ENCODE measurements at regions not wholly inside any gene's neighbourhood (a gene's known extent, or its start where the extent isn't known, plus 50 kb on each side); places are given as distances from the start of the nearest gene placed in this dataset.

DNA sequence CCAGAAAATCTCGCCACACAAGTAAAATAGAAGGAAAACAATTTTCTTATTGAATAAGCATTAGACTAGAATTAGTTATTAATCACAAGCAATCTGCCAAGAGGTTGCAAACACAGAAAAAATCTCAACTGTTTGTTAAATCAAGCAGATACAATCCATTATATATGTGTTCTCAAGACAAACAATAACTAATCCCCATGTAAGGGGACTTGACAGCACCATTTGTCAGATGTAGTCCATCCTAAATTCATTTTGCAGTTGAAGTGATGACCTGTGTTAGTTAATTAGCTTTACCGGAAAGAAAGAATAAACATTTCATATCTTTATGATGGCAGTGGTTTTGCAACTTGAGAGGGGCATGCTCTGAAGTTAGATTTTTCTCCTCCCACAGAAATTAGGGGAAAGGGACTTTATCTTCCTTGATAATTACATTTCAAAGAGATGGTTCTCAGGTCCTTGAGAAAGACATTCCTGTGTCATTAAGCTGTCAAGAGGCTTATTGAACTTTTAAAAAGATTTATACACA is 1588.0 kb downstream of the GRIK2 start:
- Histone ChIP-seq H4K20me1 (ENCODE audit: insufficient read depth) (no peaks in the 10 kb centered on the region), H3K4me2 (no peak overlapping the region), H3K27ac (ENCODE audit: low read depth in 2 of 2, low read length in 1 of 2) (no peak overlapping the region), H3K9ac (no peak overlapping the region), H3K9me2 (no peaks in the 10 kb centered on the region), H3F3A (replicated peaks; ENCODE audit: insufficient read depth) (no peaks in the 10 kb centered on the region), H3K79me2 (ENCODE audit: insufficient read depth) (no peaks in the 10 kb centered on the region), H3K4me3 (ENCODE audit: low read depth in 2 of 2, low read length in 1 of 2) (no peak overlapping the region), H2AFZ (ENCODE audit: low read depth) (no peak overlapping the region), H3K36me3 (replicated peaks in 1 of 2; ENCODE audit: control insufficient read depth in 1 of 2, insufficient read depth in 2 of 2, low read length in 1 of 2) (no peaks in the 10 kb centered on the region), H3K27me3 (ENCODE audit: insufficient read depth) (no peaks in the 10 kb centered on the region), H3K9me3 (no peaks in the 10 kb centered on the region), H3K4me1 (ENCODE audit: control insufficient read depth in 1 of 2, insufficient read depth in 2 of 2, low read depth in 1 of 2, low read length in 1 of 2) (no peaks in the 10 kb centered on the region)
- TF ChIP-seq, protein P1, sequence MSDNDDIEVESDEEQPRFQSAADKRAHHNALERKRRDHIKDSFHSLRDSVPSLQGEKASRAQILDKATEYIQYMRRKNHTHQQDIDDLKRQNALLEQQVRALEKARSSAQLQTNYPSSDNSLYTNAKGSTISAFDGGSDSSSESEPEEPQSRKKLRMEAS (IDR thresholded peaks at IDR 0.05; ENCODE audit: low read depth) = no peak
- TF ChIP-seq, protein P2, sequence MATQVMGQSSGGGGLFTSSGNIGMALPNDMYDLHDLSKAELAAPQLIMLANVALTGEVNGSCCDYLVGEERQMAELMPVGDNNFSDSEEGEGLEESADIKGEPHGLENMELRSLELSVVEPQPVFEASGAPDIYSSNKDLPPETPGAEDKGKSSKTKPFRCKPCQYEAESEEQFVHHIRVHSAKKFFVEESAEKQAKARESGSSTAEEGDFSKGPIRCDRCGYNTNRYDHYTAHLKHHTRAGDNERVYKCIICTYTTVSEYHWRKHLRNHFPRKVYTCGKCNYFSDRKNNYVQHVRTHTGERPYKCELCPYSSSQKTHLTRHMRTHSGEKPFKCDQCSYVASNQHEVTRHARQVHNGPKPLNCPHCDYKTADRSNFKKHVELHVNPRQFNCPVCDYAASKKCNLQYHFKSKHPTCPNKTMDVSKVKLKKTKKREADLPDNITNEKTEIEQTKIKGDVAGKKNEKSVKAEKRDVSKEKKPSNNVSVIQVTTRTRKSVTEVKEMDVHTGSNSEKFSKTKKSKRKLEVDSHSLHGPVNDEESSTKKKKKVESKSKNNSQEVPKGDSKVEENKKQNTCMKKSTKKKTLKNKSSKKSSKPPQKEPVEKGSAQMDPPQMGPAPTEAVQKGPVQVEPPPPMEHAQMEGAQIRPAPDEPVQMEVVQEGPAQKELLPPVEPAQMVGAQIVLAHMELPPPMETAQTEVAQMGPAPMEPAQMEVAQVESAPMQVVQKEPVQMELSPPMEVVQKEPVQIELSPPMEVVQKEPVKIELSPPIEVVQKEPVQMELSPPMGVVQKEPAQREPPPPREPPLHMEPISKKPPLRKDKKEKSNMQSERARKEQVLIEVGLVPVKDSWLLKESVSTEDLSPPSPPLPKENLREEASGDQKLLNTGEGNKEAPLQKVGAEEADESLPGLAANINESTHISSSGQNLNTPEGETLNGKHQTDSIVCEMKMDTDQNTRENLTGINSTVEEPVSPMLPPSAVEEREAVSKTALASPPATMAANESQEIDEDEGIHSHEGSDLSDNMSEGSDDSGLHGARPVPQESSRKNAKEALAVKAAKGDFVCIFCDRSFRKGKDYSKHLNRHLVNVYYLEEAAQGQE (IDR thresholded peaks at IDR 0.05; ENCODE audit: low read depth, low read length) = no peak
- TF ChIP-seq FOSL2 (IDR thresholded peaks at IDR 0.05; ENCODE audit: borderline replicate concordance, low read depth) (no peak), MXI1 (IDR thresholded peaks at IDR 0.05; ENCODE audit: low read depth, low read length) (no peak), MEF2A (IDR thresholded peaks at IDR 0.05; ENCODE audit: borderline replicate concordance, low read depth) (no peak), TAF1 (IDR thresholded peaks at IDR 0.05; ENCODE audit: borderline replicate concordance, low read depth, low read length) (no peak), SIN3A (IDR thresholded peaks at IDR 0.05; ENCODE audit: borderline replicate concordance, low read depth, low read length) (no peak), RFX5 (IDR thresholded peaks at IDR 0.05; ENCODE audit: low read length) (no peak), POLR2AphosphoS5 (IDR thresholded peaks at IDR 0.05; ENCODE audit: low read depth, low read length) (no peak), EZH2phosphoT487 (IDR thresholded peaks at IDR 0.05; ENCODE audit: borderline replicate concordance, low read depth) (no peak), FOXJ3 (CRISPR knock-in tag; IDR thresholded peaks at IDR 0.05) (no peak), TEAD4 (IDR thresholded peaks at IDR 0.05; ENCODE audit: borderline replicate concordance, insufficient read depth) (no peak), RAD21 (IDR thresholded peaks at IDR 0.05; ENCODE audit: low read length) (no peak), FOXM1 (IDR thresholded peaks at IDR 0.05; ENCODE audit: low read depth) (no peak)
- TF ChIP-seq, protein P3, sequence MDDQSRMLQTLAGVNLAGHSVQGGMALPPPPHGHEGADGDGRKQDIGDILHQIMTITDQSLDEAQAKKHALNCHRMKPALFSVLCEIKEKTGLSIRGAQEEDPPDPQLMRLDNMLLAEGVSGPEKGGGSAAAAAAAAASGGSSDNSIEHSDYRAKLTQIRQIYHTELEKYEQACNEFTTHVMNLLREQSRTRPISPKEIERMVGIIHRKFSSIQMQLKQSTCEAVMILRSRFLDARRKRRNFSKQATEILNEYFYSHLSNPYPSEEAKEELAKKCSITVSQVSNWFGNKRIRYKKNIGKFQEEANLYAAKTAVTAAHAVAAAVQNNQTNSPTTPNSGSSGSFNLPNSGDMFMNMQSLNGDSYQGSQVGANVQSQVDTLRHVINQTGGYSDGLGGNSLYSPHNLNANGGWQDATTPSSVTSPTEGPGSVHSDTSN (IDR thresholded peaks at IDR 0.05) = no peak
- POLR2A ChIA-PET = no interaction called here
- CTCF ChIA-PET = no interaction called here
- no peak for DNase-seq
- 57% methylated on average over 2 of the region's 2 CpGs for WGBS (ENCODE audit: low lambda C conversion rate)
